ENCODE measurements at regions not wholly inside any gene's neighbourhood (a gene's known extent, or its start where the extent isn't known, plus 50 kb on each side); places are given as distances from the start of the nearest gene placed in this dataset.

GRCh38 chr20:48149902-48150301, 364.6 kb upstream of the SULF2 start:
- no peaks in the 10 kb centered on the region for H3K9me3 ChIP-seq (replicated peaks; ENCODE audit: control insufficient read depth, insufficient read depth, low read length)
- 53% methylated on average over 15 of the region's 15 CpGs for WGBS (ENCODE audit: insufficient coverage, insufficient replicate concordance, low lambda C conversion rate, missing lambda C conversion rate)
- no peak overlapping the region for H3K27ac ChIP-seq (ENCODE audit: control insufficient read depth, insufficient read depth)
- ChIA-PET CTCF (no interaction called here), SMC1A (ENCODE audit: uncharacterized antibody, unreplicated experiment) (no interaction called here), POLR2A (no interaction called here), RAD21 (ENCODE audit: unreplicated experiment) (no interaction called here)
- ATAC-seq (no peak), DNase-seq (ENCODE audit: low read depth, low spot score) (no peak), FAIRE-seq (no peak)
- TF ChIP-seq ZNF207 (IDR thresholded peaks at IDR 0.05; ENCODE audit: borderline replicate concordance) (no peak), IRF3 (IDR thresholded peaks at IDR 0.05) (no peak), POLR2AphosphoS2 (IDR thresholded peaks at IDR 0.05; ENCODE audit: low read depth, low read length) (no peak), CHD1 (IDR thresholded peaks at IDR 0.05; ENCODE audit: low read depth, low read length) (no peak), ELK1 (IDR thresholded peaks at IDR 0.05; ENCODE audit: low read depth, low read length) (no peak), POLR2AphosphoS5 (IDR thresholded peaks at IDR 0.05; ENCODE audit: low read length) (no peak), NBN (IDR thresholded peaks at IDR 0.05) (no peak), IKZF2 (IDR thresholded peaks at IDR 0.05) (no peak)
- no peak overlapping the region for H3K4me3 ChIP-seq
- H3K4me2 ChIP-seq (ENCODE audit: control insufficient read depth, insufficient read depth) = no peak overlapping the region
- H3K79me2 ChIP-seq (ENCODE audit: control insufficient read depth, insufficient read depth, low read length) = no peaks in the 10 kb centered on the region
- H3K4me1 ChIP-seq (ENCODE audit: control insufficient read depth, insufficient read depth, low read length) = no peaks in the 10 kb centered on the region
- BruUV-seq (replicated peaks) = no TSS peak
- no peaks in the 10 kb centered on the region for H3K36me3 ChIP-seq (ENCODE audit: control insufficient read depth in 2 of 2, insufficient read depth in 2 of 2, low read length in 1 of 2)
- in situ Hi-C loops (cut with MboI) = no loop called here
- H2AFZ ChIP-seq (ENCODE audit: control insufficient read depth, low read depth, low read length) = no peak overlapping the region
- no peaks in the 10 kb centered on the region; the same call in 1 of the 2 replicates for H4K20me1 ChIP-seq (ENCODE audit: control insufficient read depth, insufficient read depth)
- no peak overlapping the region for H3K9ac ChIP-seq (ENCODE audit: control insufficient read depth, insufficient read depth, low read length)
- H3K27me3 ChIP-seq (replicated peaks in 1 of 2; ENCODE audit: control insufficient read depth in 2 of 2, insufficient read depth in 2 of 2, low read length in 1 of 2) = peaks cover 0 to 1% of the 10 kb centered on the region in 2 experiments; a peak in 2 of 4 replicates
- intact Hi-C loops (cut with micrococcal nuclease; ENCODE audit: unreplicated experiment) = no loop called here
